Breast epithelium (tissue), 3 donors: ENCODE measurements at regions not wholly inside any gene's neighbourhood (a gene's known extent, or its start where the extent isn't known, plus 50 kb on each side); places are given as distances from the start of the nearest gene placed in this dataset.

Source experiments
- POLR2A ChIP-seq: fragments of 450-650 bp; IDR thresholded peaks from one replicate; pipeline ENCODE4 v1.6.1; 2016; ENCODE audit warnings: antibody characterized with exemption, mild to moderate bottlenecking, moderate library complexity
- TF ChIP-seq, protein P1 (sequence below), 3 donors: fragments of 450-650 bp; IDR thresholded peaks; one replicate each; pipeline ENCODE4 v1.5.1; 2016 to 2017; ENCODE audit warnings: antibody characterized with exemption in 3 of 3, mild to moderate bottlenecking in 3 of 3, moderate library complexity in 3 of 3

- no peak for TF ChIP-seq POLR2A
- TF ChIP-seq, protein P1, sequence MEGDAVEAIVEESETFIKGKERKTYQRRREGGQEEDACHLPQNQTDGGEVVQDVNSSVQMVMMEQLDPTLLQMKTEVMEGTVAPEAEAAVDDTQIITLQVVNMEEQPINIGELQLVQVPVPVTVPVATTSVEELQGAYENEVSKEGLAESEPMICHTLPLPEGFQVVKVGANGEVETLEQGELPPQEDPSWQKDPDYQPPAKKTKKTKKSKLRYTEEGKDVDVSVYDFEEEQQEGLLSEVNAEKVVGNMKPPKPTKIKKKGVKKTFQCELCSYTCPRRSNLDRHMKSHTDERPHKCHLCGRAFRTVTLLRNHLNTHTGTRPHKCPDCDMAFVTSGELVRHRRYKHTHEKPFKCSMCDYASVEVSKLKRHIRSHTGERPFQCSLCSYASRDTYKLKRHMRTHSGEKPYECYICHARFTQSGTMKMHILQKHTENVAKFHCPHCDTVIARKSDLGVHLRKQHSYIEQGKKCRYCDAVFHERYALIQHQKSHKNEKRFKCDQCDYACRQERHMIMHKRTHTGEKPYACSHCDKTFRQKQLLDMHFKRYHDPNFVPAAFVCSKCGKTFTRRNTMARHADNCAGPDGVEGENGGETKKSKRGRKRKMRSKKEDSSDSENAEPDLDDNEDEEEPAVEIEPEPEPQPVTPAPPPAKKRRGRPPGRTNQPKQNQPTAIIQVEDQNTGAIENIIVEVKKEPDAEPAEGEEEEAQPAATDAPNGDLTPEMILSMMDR (IDR thresholded peaks at IDR 0.05) = no peak
These were observed 227.9 kb upstream of the TARS1 start for GRCh38 chr5:33212900-33213299.
